Gastrocnemius medialis (tissue), 4 donors: ENCODE measurements at regions not wholly inside any gene's neighbourhood (a gene's known extent, or its start where the extent isn't known, plus 50 kb on each side); places are given as distances from the start of the nearest gene placed in this dataset.
"Not testable (repeated sequence)": the region's sequence is repeated elsewhere in the genome, so short reads cannot be mapped to it uniquely, and the experiment has no call there.

Source experiments
- ATAC-seq, 2 donors: fragments of 150-250 bp; one replicate each; pipeline ENCODE4 v1.9.1; 2016
- DNase-seq, 2 donors: peaks; one replicate each; pipeline ENCODE4 v3.0.0-alpha.2; 2019
- H3K27ac ChIP-seq, 4 donors: fragments of 200-600 bp; sonication (generic); 1 replicate in 1 of 4; 2 replicates in 3 of 4; pipeline ENCODE4 v1.5.1; 2016 to 2018; ENCODE audit warnings: mild to moderate bottlenecking in 2 of 4, moderate library complexity in 1 of 4
- H3K27me3 ChIP-seq, 3 donors: fragments of 200-600 bp; sonication (generic) in 2 of 3; 1 replicate in 1 of 3; 2 replicates in 2 of 3; pipeline versions ENCODE4 v1.5.1 to v1.6.0; 2016 to 2019; ENCODE audit warnings: mild to moderate bottlenecking in 1 of 3, moderate library complexity in 1 of 3
- H3K36me3 ChIP-seq, 2 donors: fragments of 200-600 bp; sonication (generic) in 1 of 2; one replicate each; pipeline ENCODE4 v1.5.1; 2017 to 2018
- H3K4me1 ChIP-seq, 2 donors: fragments of 200-600 bp; sonication (generic) in 1 of 2; one replicate each; pipeline ENCODE4 v1.5.1; 2016 to 2017; ENCODE audit warnings: mild to moderate bottlenecking in 2 of 2
- H3K4me3 ChIP-seq, 4 donors: fragments of 200-600 bp; sonication (generic) in 3 of 4; 1 replicate in 1 of 4; 2 replicates in 3 of 4; pipeline ENCODE4 v1.5.1; 2016 to 2019; ENCODE audit warnings: mild to moderate bottlenecking in 2 of 4
- H3K9me3 ChIP-seq, 3 donors: fragments of 200-600 bp; sonication (generic) in 2 of 3; 1 replicate in 1 of 3; 2 replicates in 2 of 3; pipeline ENCODE4 v1.5.1; 2016 to 2019
- CTCF ChIP-seq, 5 experiments: fragments of 450-650 bp in 3 of 5; fragments of 200-600 bp in 2 of 5; sonication (generic) in 2 of 5; IDR thresholded peaks in 4 of 5; conservative IDR thresholded peaks in 1 of 5; 1 replicate in 4 of 5; 2 replicates in 1 of 5; pipeline ENCODE4 v1.5.1; 2016 to 2019; ENCODE audit warnings: antibody characterized with exemption in 5 of 5, mild to moderate bottlenecking in 3 of 5, moderate library complexity in 3 of 5
- POLR2A ChIP-seq, 2 donors: fragments of 450-650 bp; IDR thresholded peaks; one replicate each; pipeline ENCODE4 v1.6.1; 2017; ENCODE audit warnings: antibody characterized with exemption in 2 of 2, mild to moderate bottlenecking in 2 of 2, moderate library complexity in 2 of 2
- in situ Hi-C, 4 donors: fragments of 200-750 bp; cut with MboI; loops; one replicate each; pipeline versions ENCODE4 v1.15.0 to v1.8.0; 2017; ENCODE audit warnings: low sequenced_read_pairs in 4 of 4
- intact Hi-C: fragments of 100-400 bp; cut with DNase I; formaldehyde crosslinking; loops from one replicate; pipeline ENCODE4 v1.15.1; 2023; ENCODE audit warnings: low total_unique reads

GRCh38 chr2:209260281-209260680 is 163.6 kb upstream of the MAP2 start:
- DNase-seq (no peak), ATAC-seq (no peak)
- intact Hi-C loops = no loop called here
- Histone ChIP-seq H3K36me3 (no peaks in the 10 kb centered on the region), H3K4me3 (no peak overlapping the region), H3K27ac (no peak overlapping the region), H3K27me3 (no peaks in the 10 kb centered on the region), H3K4me1 (no peaks in the 10 kb centered on the region), H3K9me3 (no peaks in the 10 kb centered on the region)
- no peak for TF ChIP-seq POLR2A (IDR thresholded peaks at IDR 0.05)
- TF ChIP-seq CTCF (IDR thresholded peaks at IDR 0.05 in 4 of 5, conservative IDR thresholded peaks at IDR 0.05 in 1 of 5) = no peak
- in situ Hi-C loops = no loop called here

- H3K4me1 ChIP-seq, ATAC-seq, H3K4me3 ChIP-seq, in situ Hi-C loops, intact Hi-C loops, DNase-seq, H3K27me3 ChIP-seq, H3K36me3 ChIP-seq, H3K9me3 ChIP-seq, H3K27ac ChIP-seq: not testable (repeated sequence)
Observed at GRCh38 chr2:209261366-209262053, 162.3 kb upstream of the MAP2 start.

GRCh38 chr2:209269024-209269423 is 154.8 kb upstream of the MAP2 start:
- Histone ChIP-seq H3K36me3 (no peaks in the 10 kb centered on the region), H3K4me3 (no peak overlapping the region), H3K9me3 (no peaks in the 10 kb centered on the region), H3K27ac (no peak overlapping the region), H3K27me3 (no peaks in the 10 kb centered on the region), H3K4me1 (no peaks in the 10 kb centered on the region)
- ATAC-seq (no peak), DNase-seq (no peak)
- TF ChIP-seq POLR2A (IDR thresholded peaks at IDR 0.05) = no peak
- TF ChIP-seq CTCF (IDR thresholded peaks at IDR 0.05 in 4 of 5, conservative IDR thresholded peaks at IDR 0.05 in 1 of 5) = no peak
- intact Hi-C loops (no loop called here), in situ Hi-C loops (no loop called here)

- Histone ChIP-seq H3K4me3 (no peak overlapping the region), H3K9me3 (no peaks in the 10 kb centered on the region), H3K27me3 (no peaks in the 10 kb centered on the region), H3K4me1 (no peaks in the 10 kb centered on the region), H3K36me3 (no peaks in the 10 kb centered on the region), H3K27ac (no peak overlapping the region)
- no peak for TF ChIP-seq CTCF (IDR thresholded peaks at IDR 0.05 in 4 of 5, conservative IDR thresholded peaks at IDR 0.05 in 1 of 5)
- no peak for TF ChIP-seq POLR2A (IDR thresholded peaks at IDR 0.05)
- ATAC-seq (no peak), DNase-seq (no peak)
- in situ Hi-C loops (no loop called here), intact Hi-C loops (no loop called here)
Observed at GRCh38 chr2:209276000-209276399, 147.8 kb upstream of the MAP2 start.

GRCh38 chr2:209277444-209277843 is 146.4 kb upstream of the MAP2 start:
- H3K4me3 ChIP-seq = no peak overlapping the region
- in situ Hi-C loops = no loop called here
- H3K9me3 ChIP-seq = no peaks in the 10 kb centered on the region
- DNase-seq = no peak
- ATAC-seq = no peak
- no peaks in the 10 kb centered on the region for H3K27me3 ChIP-seq
- intact Hi-C loops = no loop called here
- no peak overlapping the region for H3K27ac ChIP-seq
- TF ChIP-seq POLR2A (IDR thresholded peaks at IDR 0.05) = no peak
- no peak for TF ChIP-seq CTCF (IDR thresholded peaks at IDR 0.05 in 4 of 5, conservative IDR thresholded peaks at IDR 0.05 in 1 of 5)
- no peaks in the 10 kb centered on the region for H3K36me3 ChIP-seq
- no peaks in the 10 kb centered on the region for H3K4me1 ChIP-seq
